ENCODE measurements at regions not wholly inside any gene's neighbourhood (a gene's known extent, or its start where the extent isn't known, plus 50 kb on each side); places are given as distances from the start of the nearest gene placed in this dataset.

- TF ChIP-seq, protein P1, sequence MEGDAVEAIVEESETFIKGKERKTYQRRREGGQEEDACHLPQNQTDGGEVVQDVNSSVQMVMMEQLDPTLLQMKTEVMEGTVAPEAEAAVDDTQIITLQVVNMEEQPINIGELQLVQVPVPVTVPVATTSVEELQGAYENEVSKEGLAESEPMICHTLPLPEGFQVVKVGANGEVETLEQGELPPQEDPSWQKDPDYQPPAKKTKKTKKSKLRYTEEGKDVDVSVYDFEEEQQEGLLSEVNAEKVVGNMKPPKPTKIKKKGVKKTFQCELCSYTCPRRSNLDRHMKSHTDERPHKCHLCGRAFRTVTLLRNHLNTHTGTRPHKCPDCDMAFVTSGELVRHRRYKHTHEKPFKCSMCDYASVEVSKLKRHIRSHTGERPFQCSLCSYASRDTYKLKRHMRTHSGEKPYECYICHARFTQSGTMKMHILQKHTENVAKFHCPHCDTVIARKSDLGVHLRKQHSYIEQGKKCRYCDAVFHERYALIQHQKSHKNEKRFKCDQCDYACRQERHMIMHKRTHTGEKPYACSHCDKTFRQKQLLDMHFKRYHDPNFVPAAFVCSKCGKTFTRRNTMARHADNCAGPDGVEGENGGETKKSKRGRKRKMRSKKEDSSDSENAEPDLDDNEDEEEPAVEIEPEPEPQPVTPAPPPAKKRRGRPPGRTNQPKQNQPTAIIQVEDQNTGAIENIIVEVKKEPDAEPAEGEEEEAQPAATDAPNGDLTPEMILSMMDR (IDR thresholded peaks at IDR 0.05; ENCODE audit: control insufficient read depth, extremely low read depth, insufficient read depth) = no peak
- H3K4me3 ChIP-seq (ENCODE audit: low read depth, low read length) = no peak overlapping the region
- DNase-seq (ENCODE audit: low read depth) = no peak
These were observed 575.6 kb downstream of the EFNB2 start for GRCh38 chr13:105959876-105960275.

GRCh38 chr13:105957769-105958438 is 577.6 kb downstream of the EFNB2 start:
- TF ChIP-seq, protein P1 (IDR thresholded peaks at IDR 0.05; ENCODE audit: control insufficient read depth, extremely low read depth, insufficient read depth) = no peak
- no peak overlapping the region for H3K4me3 ChIP-seq (ENCODE audit: low read depth, low read length)
- DNase-seq (ENCODE audit: low read depth) = no peak

- no peak overlapping the region for H3K4me3 ChIP-seq (ENCODE audit: low read depth, low read length)
- DNase-seq (ENCODE audit: low read depth) = no peak
- TF ChIP-seq, protein P1 (IDR thresholded peaks at IDR 0.05; ENCODE audit: control insufficient read depth, extremely low read depth, insufficient read depth) = no peak
These were observed 578.5 kb downstream of the EFNB2 start for GRCh38 chr13:105956921-105957320.

GRCh38 chr13:105952973-105953290 is 582.5 kb downstream of the EFNB2 start:
- TF ChIP-seq, protein P1 (IDR thresholded peaks at IDR 0.05; ENCODE audit: control insufficient read depth, extremely low read depth, insufficient read depth) = no peak
- no peak overlapping the region for H3K4me3 ChIP-seq (ENCODE audit: low read depth, low read length)
- DNase-seq (ENCODE audit: low read depth) = no peak

GRCh38 chr13:105952233-105952972 is 583.1 kb downstream of the EFNB2 start:
- TF ChIP-seq, protein P1 (IDR thresholded peaks at IDR 0.05; ENCODE audit: control insufficient read depth, extremely low read depth, insufficient read depth) = no peak
- H3K4me3 ChIP-seq (ENCODE audit: low read depth, low read length) = no peak overlapping the region
- no peak for DNase-seq (ENCODE audit: low read depth)

DNA sequence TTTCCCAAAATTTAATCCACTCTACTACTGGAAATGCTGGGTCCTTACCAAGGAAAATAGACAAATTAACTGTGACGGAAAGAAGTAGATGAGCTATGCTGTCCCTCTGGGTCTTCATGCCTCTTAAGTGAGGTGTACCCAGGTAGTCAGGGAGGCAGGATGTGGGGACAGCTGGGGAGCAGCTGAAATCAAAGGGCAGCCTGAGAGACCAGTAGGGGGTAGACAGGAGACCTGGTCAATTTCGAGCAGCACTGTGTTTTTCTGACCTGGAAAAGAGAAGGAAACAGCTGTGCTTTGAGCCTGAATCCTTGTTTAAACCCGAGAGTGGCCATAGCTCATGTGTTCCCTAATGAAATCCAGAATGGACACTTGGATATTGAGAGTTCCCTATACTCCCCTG is 587.3 kb downstream of the EFNB2 start:
- TF ChIP-seq, protein P1 (IDR thresholded peaks at IDR 0.05; ENCODE audit: control insufficient read depth, extremely low read depth, insufficient read depth) = no peak
- no peak for DNase-seq (ENCODE audit: low read depth)

More for the DNA sequence above, 587.3 kb downstream of the EFNB2 start:
- H3K4me3 ChIP-seq (ENCODE audit: low read depth, low read length) = no peak overlapping the region

Measured in LNCaP clone FGC (cell line).